ENCODE measurements at regions not wholly inside any gene's neighbourhood (a gene's known extent, or its start where the extent isn't known, plus 50 kb on each side); places are given as distances from the start of the nearest gene placed in this dataset.
"Not testable (repeated sequence)": the region's sequence is repeated elsewhere in the genome, so short reads cannot be mapped to it uniquely, and the experiment has no call there.

GRCh38 chr21:14903172-14903865 lies 161.5 kb downstream of the NRIP1 start:
- DNase-seq (ENCODE audit: low read depth in 2 of 2): no peak

GRCh38 chr21:14901482-14901958 lies 163.3 kb downstream of the NRIP1 start:
- DNase-seq (ENCODE audit: low read depth in 2 of 2): no peak

DNA sequence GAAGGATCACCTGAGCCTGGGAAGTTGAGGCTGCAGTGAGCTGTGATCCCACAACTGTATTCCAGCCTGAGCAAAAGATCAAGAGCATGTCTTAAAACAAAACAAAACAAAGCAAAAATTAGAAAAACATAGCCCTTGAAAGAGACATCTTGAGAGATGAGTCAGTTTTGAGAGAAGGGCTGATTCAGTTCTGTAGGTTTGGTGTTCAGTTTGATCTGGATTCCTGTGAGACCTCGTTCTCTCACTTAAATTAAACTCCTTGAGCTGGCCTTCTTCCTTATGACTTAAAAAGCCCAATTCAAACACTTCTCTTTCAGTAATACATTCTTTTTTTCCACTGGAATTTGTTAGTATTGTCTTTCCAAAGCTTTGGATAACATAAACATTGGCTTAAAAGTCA lies 164.2 kb downstream of the NRIP1 start:
- DNase-seq (ENCODE audit: low read depth in 2 of 2): no peak

DNA sequence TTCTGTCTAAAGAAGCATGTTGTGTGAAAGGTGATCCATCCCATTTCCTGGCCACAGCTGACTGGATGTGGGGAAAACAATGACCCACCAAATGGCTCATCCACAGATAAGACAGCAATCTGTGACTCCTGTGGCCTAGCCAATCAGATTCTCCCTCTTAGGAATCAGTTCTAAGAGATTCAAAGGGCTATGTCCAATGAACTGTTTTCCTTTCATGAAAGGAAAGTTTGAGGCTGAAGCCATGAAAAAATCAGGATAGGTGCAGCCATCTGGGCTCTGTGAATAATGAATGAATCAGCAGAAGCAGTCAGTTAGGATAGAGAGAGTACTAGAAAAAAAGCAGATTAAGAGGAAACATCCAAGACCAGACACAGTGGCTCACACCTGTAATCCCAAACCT lies 164.7 kb downstream of the NRIP1 start:
- no peak for DNase-seq (ENCODE audit: low read depth in 2 of 2)

DNA sequence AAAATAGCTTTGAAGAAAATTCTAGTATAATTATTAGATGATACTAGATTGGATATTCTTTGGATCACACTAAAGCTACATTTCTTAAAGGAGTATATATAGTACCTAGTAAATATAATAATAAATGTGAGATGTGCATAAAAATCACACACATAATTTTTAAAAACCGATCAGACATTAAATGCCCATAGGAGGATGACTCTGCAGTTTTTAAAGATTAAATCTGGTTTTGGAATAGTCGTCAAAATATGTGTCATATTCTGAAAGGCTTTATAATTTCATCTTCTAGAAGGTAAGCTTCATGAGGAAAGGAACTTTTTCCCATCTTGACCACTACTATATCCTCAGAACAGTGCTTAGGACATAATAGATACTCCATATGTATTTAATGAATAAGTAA lies 169.0 kb downstream of the NRIP1 start:
- no peak for DNase-seq (ENCODE audit: low read depth in 2 of 2)

- DNase-seq (ENCODE audit: low read depth in 2 of 2): no peak
These were observed 174.7 kb downstream of the NRIP1 start for GRCh38 chr21:14890141-14890540.

GRCh38 chr21:14889080-14889810 lies 175.6 kb downstream of the NRIP1 start:
- DNase-seq (ENCODE audit: low read depth in 2 of 2): no peak

DNA sequence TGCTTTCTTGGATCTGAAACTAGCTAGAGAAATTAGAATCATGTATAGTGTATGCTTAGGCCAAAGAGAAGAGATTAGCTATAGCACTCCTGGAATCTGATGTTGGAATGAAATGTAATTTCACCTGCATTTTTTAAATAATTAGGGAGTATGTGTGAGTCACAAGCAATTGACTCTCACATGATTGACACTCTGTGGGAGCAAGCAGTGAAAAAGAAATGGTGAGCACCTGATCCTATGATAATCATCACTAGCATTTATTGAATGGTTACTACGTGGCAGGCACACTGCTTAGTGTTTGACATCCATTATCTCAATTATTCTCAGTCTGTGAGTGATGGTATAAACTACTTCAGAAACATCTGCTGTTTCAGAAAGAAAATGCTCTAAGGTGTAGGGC lies 176.6 kb downstream of the NRIP1 start:
- DNase-seq (ENCODE audit: low read depth in 2 of 2): no peak

GRCh38 chr21:14886001-14886400 lies 178.8 kb downstream of the NRIP1 start:
- DNase-seq (ENCODE audit: low read depth in 2 of 2): no peak

DNA sequence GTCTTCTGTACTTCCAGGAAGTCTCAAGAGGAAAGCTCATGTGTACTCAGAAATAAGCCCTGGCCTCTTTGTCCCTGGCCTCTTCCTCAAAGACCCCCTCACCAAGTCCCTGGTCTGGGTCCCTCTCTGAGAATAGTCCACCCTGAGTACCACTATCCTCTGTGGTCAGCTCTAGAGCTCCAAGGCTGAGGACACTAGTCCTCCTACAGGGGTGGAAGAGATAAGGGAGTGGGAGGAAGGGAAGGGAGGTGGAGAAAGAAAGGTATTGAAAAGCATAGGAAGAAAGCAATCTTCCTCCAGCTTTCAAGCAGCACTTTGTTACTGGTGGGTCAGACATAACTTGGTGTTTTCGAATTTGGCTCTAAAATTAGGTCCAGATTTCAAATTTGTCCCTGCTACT lies 181.4 kb downstream of the NRIP1 start:
- DNase-seq (ENCODE audit: low read depth in 2 of 2): no peak

DNA sequence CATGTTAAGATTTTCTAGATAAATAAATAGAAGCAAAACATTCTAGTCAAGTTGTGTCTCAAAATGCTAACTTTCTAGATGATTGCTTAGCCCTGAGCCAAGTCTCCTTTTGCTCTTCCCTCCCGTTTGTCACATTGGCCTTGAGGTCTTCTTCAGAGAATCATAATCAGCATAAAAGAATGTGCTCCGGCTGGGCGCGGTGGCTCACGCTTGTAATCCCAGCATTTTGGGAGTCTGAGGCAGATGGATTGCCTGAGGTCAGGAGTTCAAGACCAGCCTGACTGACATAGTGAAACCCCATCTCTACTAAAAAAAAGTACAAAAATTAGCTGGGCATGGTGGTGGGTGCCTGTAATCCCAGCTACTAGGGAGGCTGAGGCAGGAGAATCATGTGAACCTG lies 182.3 kb downstream of the NRIP1 start:
- DNase-seq (ENCODE audit: low read depth in 2 of 2): not testable (repeated sequence)

GRCh38 chr21:14881863-14882499 lies 182.8 kb downstream of the NRIP1 start:
- DNase-seq (ENCODE audit: low read depth in 2 of 2): no peak

- DNase-seq (ENCODE audit: low read depth in 2 of 2): no peak
These were observed 183.9 kb downstream of the NRIP1 start for GRCh38 chr21:14880922-14881321.

DNA sequence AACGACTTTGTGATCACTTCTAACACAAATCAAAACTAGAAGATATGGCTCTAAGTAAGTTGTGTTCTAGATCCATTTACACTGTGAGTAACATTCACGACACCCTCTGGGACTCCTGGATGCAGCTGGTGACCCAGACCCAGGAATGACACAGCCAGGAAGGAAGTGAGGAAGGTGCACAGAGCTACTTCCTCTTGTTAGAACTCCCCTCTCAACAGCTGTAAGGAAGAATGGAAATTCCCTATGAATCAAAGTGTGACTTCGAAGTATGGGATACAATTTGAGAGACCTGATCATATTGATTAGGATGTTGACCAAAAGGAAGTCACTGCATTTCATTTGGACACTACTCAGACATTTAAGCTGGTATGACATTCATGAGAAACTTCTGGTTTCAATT lies 185.3 kb downstream of the NRIP1 start:
- no peak for DNase-seq (ENCODE audit: low read depth in 2 of 2)

- DNase-seq (ENCODE audit: low read depth in 2 of 2): no peak
These were observed 185.8 kb downstream of the NRIP1 start for GRCh38 chr21:14878971-14879370.

GRCh38 chr21:14877581-14878228 lies 187.1 kb downstream of the NRIP1 start:
- DNase-seq (ENCODE audit: low read depth in 2 of 2): no peak

- DNase-seq (ENCODE audit: low read depth in 2 of 2): no peak
These were observed 188.3 kb downstream of the NRIP1 start for GRCh38 chr21:14876524-14876840.

GRCh38 chr21:14875704-14876523 lies 188.9 kb downstream of the NRIP1 start:
- DNase-seq (ENCODE audit: low read depth in 2 of 2): no peak

GRCh38 chr21:14875186-14875585 lies 189.6 kb downstream of the NRIP1 start:
- DNase-seq (ENCODE audit: low read depth in 2 of 2): no peak

- no peak for DNase-seq (ENCODE audit: low read depth in 2 of 2)
These were observed 190.4 kb downstream of the NRIP1 start for GRCh38 chr21:14874379-14874778.

DNA sequence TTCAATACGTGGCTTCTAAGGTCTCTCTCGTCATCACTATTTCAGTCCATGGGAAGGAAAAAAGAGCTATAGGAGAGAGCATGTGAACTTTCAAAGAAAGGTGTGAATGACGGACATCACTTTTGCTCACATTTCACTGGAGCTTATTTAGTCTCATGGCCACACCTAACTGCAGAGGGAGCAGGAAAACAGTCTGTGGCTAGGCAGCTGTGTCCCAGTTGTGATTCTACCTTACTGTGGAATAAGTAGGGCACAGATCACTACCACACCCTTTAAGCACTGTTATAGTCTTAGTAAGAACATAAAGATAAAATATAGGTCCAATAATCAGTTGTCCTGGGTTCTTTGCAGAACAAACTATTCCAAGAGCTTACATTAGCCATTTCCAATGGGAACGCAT lies 192.9 kb downstream of the NRIP1 start:
- no peak for DNase-seq (ENCODE audit: low read depth in 2 of 2)

GRCh38 chr21:14870853-14871149 lies 194.0 kb downstream of the NRIP1 start:
- no peak for DNase-seq (ENCODE audit: low read depth in 2 of 2)
